Fibroblast of the aortic adventitia (primary cell): ENCODE measurements at regions not wholly inside any gene's neighbourhood (a gene's known extent, or its start where the extent isn't known, plus 50 kb on each side); places are given as distances from the start of the nearest gene placed in this dataset.
"Not testable (repeated sequence)": the region's sequence is repeated elsewhere in the genome, so short reads cannot be mapped to it uniquely, and the experiment has no call there.

ENCODE experiments used
- DNase-seq: peaks from one replicate; pipeline ENCODE4 v3.0.0-alpha.2; 2010; ENCODE audit warnings: low read depth
- H3K4me3 ChIP-seq: 2 replicates; pipeline ENCODE4 v1.5.1; 2011; ENCODE audit warnings: low read depth, mild to moderate bottlenecking, control low read depth, low read length, moderate library complexity
- CTCF ChIP-seq: IDR thresholded peaks from 2 replicates; pipeline ENCODE4 v1.5.1; 2011; ENCODE audit warnings: mild to moderate bottlenecking, low read length, control low read depth, inconsistent platforms; ENCODE audit not compliant: insufficient read depth

- peak; percentile 16 for DNase-seq
- H3K4me3 ChIP-seq: no peak overlapping the region
- no peak for TF ChIP-seq CTCF
Measured at GRCh38 chr15:22257047-22258008, 177.0 kb downstream of the OR4M2 start.

GRCh38 chr15:22258009-22258397, 177.7 kb downstream of the OR4M2 start:
- no peak for TF ChIP-seq CTCF
- no peak overlapping the region for H3K4me3 ChIP-seq
- DNase-seq: no peak

- no peak for DNase-seq
- TF ChIP-seq CTCF: no peak
- no peak overlapping the region for H3K4me3 ChIP-seq
Measured at GRCh38 chr15:22258398-22259150, 178.2 kb downstream of the OR4M2 start.

- DNase-seq, H3K4me3 ChIP-seq: not testable (repeated sequence)
Measured at GRCh38 chr15:22259151-22259750, 178.9 kb downstream of the OR4M2 start.

GRCh38 chr15:22259881-22260421, 179.6 kb downstream of the OR4M2 start:
- TF ChIP-seq CTCF: no peak
- H3K4me3 ChIP-seq: no peak overlapping the region
- no peak for DNase-seq

GRCh38 chr15:22262613-22263020, 182.3 kb downstream of the OR4M2 start:
- DNase-seq: no peak
- no peak overlapping the region for H3K4me3 ChIP-seq
- no peak for TF ChIP-seq CTCF

GRCh38 chr15:22263738-22264137, 183.4 kb downstream of the OR4M2 start:
- H3K4me3 ChIP-seq: no peak overlapping the region
- TF ChIP-seq CTCF: no peak
- DNase-seq: no peak

GRCh38 chr15:22264272-22264671, 183.9 kb downstream of the OR4M2 start:
- H3K4me3 ChIP-seq, DNase-seq: not testable (repeated sequence)
